GM13976 (cell line): ENCODE measurements at regions not wholly inside any gene's neighbourhood (a gene's known extent, or its start where the extent isn't known, plus 50 kb on each side); places are given as distances from the start of the nearest gene placed in this dataset.
"Not testable (repeated sequence)": the region's sequence is repeated elsewhere in the genome, so short reads cannot be mapped to it uniquely, and the experiment has no call there.

Source experiments
- DNase-seq: peaks from one replicate; pipeline ENCODE4 v3.0.0; 2012; ENCODE audit warnings: low spot score
- CTCF ChIP-seq: IDR thresholded peaks from 2 replicates; pipeline ENCODE4 v1.5.1; 2012; ENCODE audit warnings: borderline replicate concordance, mild to moderate bottlenecking; ENCODE audit not compliant: insufficient read depth; ENCODE audit errors: extremely low read depth, missing control alignments, control extremely low read depth
- in situ Hi-C: fragments of 300-500 bp; cut with MboI; formaldehyde crosslinking; loops from one replicate; pipeline ENCODE4 v1.12.0; 2022; ENCODE audit warnings: low sequenced_read_pairs, mixed read lengths, inconsistent platforms; ENCODE audit not compliant: unreplicated experiment

GRCh38 chr9:28487561-28487960 is 914.3 kb upstream of the C9orf72 start:
- in situ Hi-C loops = no loop called here
- TF ChIP-seq CTCF = no peak
- no peak for DNase-seq

- in situ Hi-C loops = no loop called here
- no peak for DNase-seq
- TF ChIP-seq CTCF = no peak
Observed at GRCh38 chr9:28491121-28491520, 917.8 kb upstream of the C9orf72 start.

DNA sequence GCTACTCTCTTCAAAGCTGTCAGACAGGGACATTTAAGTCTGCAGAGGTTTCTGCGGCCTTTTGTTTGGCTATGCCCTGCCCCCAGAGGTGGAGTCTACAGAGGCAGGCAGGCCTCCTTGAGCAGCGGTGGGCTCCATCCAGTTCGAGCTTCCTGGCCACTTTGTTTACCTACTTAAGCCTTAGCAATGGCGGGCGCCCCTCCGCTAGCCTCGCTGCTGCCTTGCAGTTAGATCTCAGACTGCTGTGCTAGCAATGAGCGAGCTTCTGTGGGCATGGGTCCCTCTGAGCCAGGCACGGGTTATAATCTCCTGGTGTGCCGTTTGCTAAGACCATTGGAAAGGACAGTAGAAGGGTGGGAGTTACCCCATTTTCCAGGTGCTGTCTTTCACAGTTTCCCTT is 924.9 kb upstream of the C9orf72 start:
- DNase-seq, in situ Hi-C loops: not testable (repeated sequence)

GRCh38 chr9:28502189-28502588 is 928.9 kb upstream of the C9orf72 start:
- no peak for DNase-seq
- no peak for TF ChIP-seq CTCF
- in situ Hi-C loops = no loop called here

DNA sequence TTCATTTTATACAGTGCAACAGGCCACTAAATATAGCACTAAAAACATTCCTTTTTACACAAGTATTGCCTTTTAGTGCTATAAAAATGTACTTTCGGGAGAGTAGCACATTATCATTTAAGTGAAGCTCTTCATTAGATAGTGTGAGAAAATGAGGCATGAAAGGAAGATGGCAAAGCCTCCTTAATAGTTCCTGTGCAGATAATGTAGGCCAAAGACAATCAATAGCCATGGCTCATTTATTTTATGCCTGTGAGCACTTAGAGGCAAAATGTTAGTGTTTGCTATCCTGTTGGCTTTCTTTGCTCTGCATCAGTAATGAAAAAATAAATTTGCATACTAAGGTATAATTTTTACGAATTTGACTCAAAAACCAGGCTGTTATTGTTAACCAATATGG is 929.5 kb upstream of the C9orf72 start:
- TF ChIP-seq CTCF = no peak
- in situ Hi-C loops = no loop called here
- no peak for DNase-seq

- in situ Hi-C loops = no loop called here
- no peak for TF ChIP-seq CTCF
- DNase-seq = no peak
Observed at GRCh38 chr9:28503573-28503972, 930.3 kb upstream of the C9orf72 start.

GRCh38 chr9:28518439-28518838 is 945.2 kb upstream of the C9orf72 start:
- TF ChIP-seq CTCF = no peak
- in situ Hi-C loops = no loop called here
- no peak for DNase-seq

DNA sequence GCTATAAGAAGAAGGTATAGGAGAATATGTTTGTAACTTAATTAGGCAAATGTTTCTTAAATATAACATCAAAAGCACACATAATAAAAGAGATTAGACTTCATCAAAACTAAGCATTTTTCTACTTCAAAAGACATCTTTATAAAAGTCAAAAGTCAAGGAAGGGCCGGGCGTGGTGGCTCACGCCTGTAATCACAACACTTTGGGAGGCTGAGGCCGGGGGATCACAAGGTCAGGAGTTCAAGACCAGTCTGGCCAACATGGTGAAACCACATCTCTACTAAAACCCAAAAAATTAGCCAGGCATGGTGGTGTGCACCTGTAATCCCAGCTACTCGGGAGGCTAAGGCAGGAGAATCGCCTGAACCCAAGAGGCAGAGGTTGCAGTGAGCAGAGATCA is 951.0 kb upstream of the C9orf72 start:
- in situ Hi-C loops, DNase-seq: not testable (repeated sequence)
